Stomach (tissue), 4 donors: ENCODE measurements at regions not wholly inside any gene's neighbourhood (a gene's known extent, or its start where the extent isn't known, plus 50 kb on each side); places are given as distances from the start of the nearest gene placed in this dataset.

Source experiments
- EP300 ChIP-seq: sonication (generic); formaldehyde crosslinking; IDR thresholded peaks from one replicate; pipeline ENCODE4 v1.6.1; 2017; ENCODE audit warnings: antibody characterized with exemption
- POLR2A ChIP-seq, 4 donors: fragments of 450-650 bp; IDR thresholded peaks; one replicate each; pipeline ENCODE4 v1.6.1; 2016; ENCODE audit warnings: antibody characterized with exemption in 4 of 4, control low read depth in 2 of 4, mild to moderate bottlenecking in 1 of 4, moderate library complexity in 1 of 4
- POLR2AphosphoS5 ChIP-seq, 3 donors: sonication (generic); formaldehyde crosslinking; IDR thresholded peaks; one replicate each; pipeline ENCODE4 v1.6.1; 2016; ENCODE audit warnings: antibody characterized with exemption in 3 of 3
- TF ChIP-seq, protein P1 (sequence below), 7 experiments: fragments of 450-650 bp in 4 of 7; fragments of 200-600 bp in 3 of 7; sonication (generic) in 3 of 7; IDR thresholded peaks; one replicate each; pipeline ENCODE4 v1.5.1; 2016 to 2019; ENCODE audit warnings: antibody characterized with exemption in 7 of 7, control low read depth in 2 of 7, mild to moderate bottlenecking in 1 of 7

DNA sequence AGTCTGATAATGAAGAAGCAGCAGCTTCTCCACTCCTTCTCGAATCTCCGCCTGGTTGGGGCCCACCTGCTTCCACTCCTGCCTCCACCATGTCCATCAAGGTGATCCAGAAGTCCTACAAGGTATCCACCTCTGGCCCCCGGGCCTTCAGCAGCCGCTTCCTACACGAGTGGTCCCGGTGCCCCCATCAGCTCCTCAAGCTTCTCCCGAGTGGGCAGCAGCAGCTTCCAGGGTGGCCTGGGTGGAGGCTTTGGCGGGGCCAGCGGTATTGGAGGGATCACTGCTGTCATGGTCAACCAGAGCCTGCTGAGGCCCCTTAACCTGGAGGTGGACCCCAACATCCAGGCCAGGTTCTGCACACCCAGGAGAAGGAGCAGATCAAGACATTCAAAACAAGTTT is 381.0 kb upstream of the USP15 start:
- TF ChIP-seq POLR2AphosphoS5 (IDR thresholded peaks at IDR 0.05) = no peak
- TF ChIP-seq, protein P1, sequence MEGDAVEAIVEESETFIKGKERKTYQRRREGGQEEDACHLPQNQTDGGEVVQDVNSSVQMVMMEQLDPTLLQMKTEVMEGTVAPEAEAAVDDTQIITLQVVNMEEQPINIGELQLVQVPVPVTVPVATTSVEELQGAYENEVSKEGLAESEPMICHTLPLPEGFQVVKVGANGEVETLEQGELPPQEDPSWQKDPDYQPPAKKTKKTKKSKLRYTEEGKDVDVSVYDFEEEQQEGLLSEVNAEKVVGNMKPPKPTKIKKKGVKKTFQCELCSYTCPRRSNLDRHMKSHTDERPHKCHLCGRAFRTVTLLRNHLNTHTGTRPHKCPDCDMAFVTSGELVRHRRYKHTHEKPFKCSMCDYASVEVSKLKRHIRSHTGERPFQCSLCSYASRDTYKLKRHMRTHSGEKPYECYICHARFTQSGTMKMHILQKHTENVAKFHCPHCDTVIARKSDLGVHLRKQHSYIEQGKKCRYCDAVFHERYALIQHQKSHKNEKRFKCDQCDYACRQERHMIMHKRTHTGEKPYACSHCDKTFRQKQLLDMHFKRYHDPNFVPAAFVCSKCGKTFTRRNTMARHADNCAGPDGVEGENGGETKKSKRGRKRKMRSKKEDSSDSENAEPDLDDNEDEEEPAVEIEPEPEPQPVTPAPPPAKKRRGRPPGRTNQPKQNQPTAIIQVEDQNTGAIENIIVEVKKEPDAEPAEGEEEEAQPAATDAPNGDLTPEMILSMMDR (IDR thresholded peaks at IDR 0.05) = no peak
- TF ChIP-seq POLR2A (IDR thresholded peaks at IDR 0.05) = no peak
- TF ChIP-seq EP300 = no peak
